Ovary (tissue), 7 donors: ENCODE measurements at regions not wholly inside any gene's neighbourhood (a gene's known extent, or its start where the extent isn't known, plus 50 kb on each side); places are given as distances from the start of the nearest gene placed in this dataset.

Experiments used
- DNase-seq, 5 donors: peaks; one replicate each; pipeline ENCODE4 v3.0.0-alpha.2; 2019 to 2020
- H3K27ac ChIP-seq, 2 donors: fragments of 200-600 bp; one replicate each; pipeline versions ENCODE4 v1.5.1 to v1.8.0; 2019 to 2022
- H3K27me3 ChIP-seq: fragments of 200-600 bp; one replicate; pipeline ENCODE4 v1.8.0; 2022
- H3K36me3 ChIP-seq: fragments of 200-600 bp; sonication (generic); one replicate; pipeline ENCODE4 v1.5.1; 2019
- H3K4me1 ChIP-seq: one replicate; pipeline ENCODE4 v1.8.1; 2013; ENCODE audit warnings: mild to moderate bottlenecking, moderate library complexity; ENCODE audit not compliant: insufficient read depth
- H3K4me3 ChIP-seq: fragments of 200-600 bp; sonication (generic); one replicate; pipeline ENCODE4 v1.5.1; 2017
- H3K9me3 ChIP-seq, 2 donors: fragments of 200-600 bp in 1 of 2; sonication (generic) in 1 of 2; one replicate each; pipeline versions ENCODE4 v1.5.1 to v1.8.1; 2013 to 2019; ENCODE audit warnings: mild to moderate bottlenecking in 1 of 2, moderate library complexity in 1 of 2
- CTCF ChIP-seq, 3 donors: fragments of 450-650 bp in 2 of 3; fragments of 200-600 bp in 1 of 3; IDR thresholded peaks; one replicate each; pipeline versions ENCODE4 v1.5.1 to v1.8.0; 2016 to 2022; ENCODE audit warnings: antibody characterized with exemption in 3 of 3, mild to moderate bottlenecking in 1 of 3
- EP300 ChIP-seq: sonication (generic); formaldehyde crosslinking; IDR thresholded peaks from one replicate; pipeline ENCODE4 v1.6.1; 2017; ENCODE audit warnings: antibody characterized with exemption
- POLR2A ChIP-seq: fragments of 450-650 bp; IDR thresholded peaks from one replicate; pipeline ENCODE4 v1.6.1; 2017; ENCODE audit warnings: antibody characterized with exemption, mild to moderate bottlenecking, moderate library complexity
- WGBS, 3 donors: extraction: QIAGEN DNeasy Blood & Tissue Kit in 1 of 3; methylation state at CpG; one replicate each; pipeline versions ENCODE4 v1.1.5 to v1.1.7; 2013 to 2017; 5-methylcytosine and 5-hydroxymethylcytosine counted together
- intact Hi-C, 4 donors: fragments of 100-400 bp; cut with DNase I; formaldehyde crosslinking; loops; one replicate each; pipeline versions ENCODE4 v1.11.0 to v1.15.1; 2022 to 2023
- donor health status: DM: no; HTN: no; CAD: no; lungs with moderate emphysema.
- donor health status: DM: no; HTN: no; CAD: no.
- donor health status: Bipolar disorder and iron deficiency.
- donor health status: DM: no; HTN: no; CAD: no.
- donor health status: DM: yes; HTN: yes; CAD: no.

- H3K4me1 ChIP-seq: no peaks in the 10 kb centered on the region
- no peak overlapping the region for H3K4me3 ChIP-seq
- H3K27me3 ChIP-seq: no peaks in the 10 kb centered on the region
- 44 to 46% (median 45%) methylated on average over 16 to 18 of the region's 18 CpGs for WGBS, 3 donors
- intact Hi-C loops: no loop called here
- no peak overlapping the region for H3K27ac ChIP-seq
- no peaks in the 10 kb centered on the region for H3K36me3 ChIP-seq
- H3K9me3 ChIP-seq: no peaks in the 10 kb centered on the region
- TF ChIP-seq POLR2A (no peak), EP300 (no peak)
- peak in 1 of 5 donors; percentile 5 for DNase-seq
These were observed 128.0 kb upstream of the NKX1-1 start for GRCh38 chr4:1534095-1534872.

- no peaks in the 10 kb centered on the region for H3K36me3 ChIP-seq
- H3K27ac ChIP-seq: no peak overlapping the region
- no peak for TF ChIP-seq POLR2A
- no peak for DNase-seq
- H3K27me3 ChIP-seq: no peaks in the 10 kb centered on the region
- H3K9me3 ChIP-seq: no peaks in the 10 kb centered on the region
- intact Hi-C loops: no loop called here
- H3K4me1 ChIP-seq: no peaks in the 10 kb centered on the region
- 5 to 10% (median 6%) methylated on average over 36 of the region's 36 CpGs for WGBS, 3 donors
- H3K4me3 ChIP-seq: no peak overlapping the region
These were observed 127.3 kb upstream of the NKX1-1 start for GRCh38 chr4:1533501-1534064.

GRCh38 chr4:1532549-1533395 is 126.5 kb upstream of the NKX1-1 start:
- intact Hi-C loops: no loop called here
- 79 to 81% (median 80%) methylated on average over 40 to 44 of the region's 44 CpGs for WGBS, 3 donors
- TF ChIP-seq EP300 (no peak), POLR2A (no peak), CTCF (IDR thresholded peaks at IDR 0.05) (no peak)
- Histone ChIP-seq H3K36me3 (no peaks in the 10 kb centered on the region), H3K9me3 (no peaks in the 10 kb centered on the region), H3K27ac (no peak overlapping the region), H3K4me3 (no peak overlapping the region), H3K27me3 (no peaks in the 10 kb centered on the region), H3K4me1 (no peaks in the 10 kb centered on the region)
- peak in 1 of 5 donors; percentile 12 for DNase-seq

GRCh38 chr4:1531683-1532548 is 125.7 kb upstream of the NKX1-1 start:
- no peaks in the 10 kb centered on the region for H3K27me3 ChIP-seq

More at GRCh38 chr4:1531683-1532548, 125.7 kb upstream of the NKX1-1 start:
- peak in 1 of 5 donors; percentile 8 for DNase-seq
- H3K9me3 ChIP-seq: no peaks in the 10 kb centered on the region
- H3K36me3 ChIP-seq: no peaks in the 10 kb centered on the region
- 86% methylated on average over 22 of the region's 22 CpGs for WGBS, 3 donors
- TF ChIP-seq EP300 (no peak), POLR2A (no peak), CTCF (IDR thresholded peaks at IDR 0.05) (no peak)
- intact Hi-C loops: no loop called here
- no peak overlapping the region for H3K4me3 ChIP-seq
- no peak overlapping the region for H3K27ac ChIP-seq
- H3K4me1 ChIP-seq: no peaks in the 10 kb centered on the region
